ENCODE measurements at regions not wholly inside any gene's neighbourhood (a gene's known extent, or its start where the extent isn't known, plus 50 kb on each side); places are given as distances from the start of the nearest gene placed in this dataset.

- Histone ChIP-seq H3K4me3 (no peak overlapping the region), H3K27me3 (ENCODE audit: low read depth) (no peaks in the 10 kb centered on the region), H3K4me1 (no peaks in the 10 kb centered on the region), H3K36me3 (replicated peaks) (no peaks in the 10 kb centered on the region), H3K9me3 (no peaks in the 10 kb centered on the region)
- in situ Hi-C loops (cut with MboI; ENCODE audit: low sequenced_read_pairs): no loop called here
- DNase-seq (ENCODE audit: low spot score in 2 of 2): no peak
Observed at GRCh38 chr12:89180496-89180895, 171.8 kb downstream of the DUSP6 start.

DNA sequence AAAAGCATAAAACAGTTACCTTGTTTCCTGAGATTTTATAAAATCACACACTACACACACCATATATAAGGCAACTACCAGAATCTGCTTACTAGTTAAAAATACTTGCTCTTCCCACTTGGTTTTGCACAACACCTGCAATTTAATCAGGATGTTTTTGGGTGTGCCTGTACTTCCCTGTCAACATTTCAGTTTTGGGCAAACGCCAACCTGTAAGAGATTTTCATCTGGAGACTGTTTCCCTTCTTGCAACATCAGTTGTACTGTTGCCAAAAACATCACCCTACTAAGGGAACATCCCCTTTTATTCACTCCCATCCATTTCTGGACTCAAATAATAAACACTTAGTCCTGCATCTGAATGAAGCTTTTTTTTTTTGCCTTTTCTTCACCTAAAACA, 172.3 kb downstream of the DUSP6 start:
- no peak overlapping the region for H3K4me3 ChIP-seq
- no peaks in the 10 kb centered on the region for H3K4me1 ChIP-seq
- no peaks in the 10 kb centered on the region for H3K27me3 ChIP-seq (ENCODE audit: low read depth)
- H3K9me3 ChIP-seq: no peaks in the 10 kb centered on the region
- H3K36me3 ChIP-seq (replicated peaks): no peaks in the 10 kb centered on the region
- in situ Hi-C loops (cut with MboI; ENCODE audit: low sequenced_read_pairs): no loop called here
- no peak for DNase-seq (ENCODE audit: low spot score in 2 of 2)

- Histone ChIP-seq H3K27me3 (ENCODE audit: low read depth) (no peaks in the 10 kb centered on the region), H3K4me3 (no peak overlapping the region), H3K4me1 (no peaks in the 10 kb centered on the region), H3K9me3 (no peaks in the 10 kb centered on the region), H3K36me3 (replicated peaks) (no peaks in the 10 kb centered on the region)
- DNase-seq (ENCODE audit: low spot score in 2 of 2): no peak
- in situ Hi-C loops (cut with MboI; ENCODE audit: low sequenced_read_pairs): no loop called here
Observed at GRCh38 chr12:89179245-89179644, 173.1 kb downstream of the DUSP6 start.

DNA sequence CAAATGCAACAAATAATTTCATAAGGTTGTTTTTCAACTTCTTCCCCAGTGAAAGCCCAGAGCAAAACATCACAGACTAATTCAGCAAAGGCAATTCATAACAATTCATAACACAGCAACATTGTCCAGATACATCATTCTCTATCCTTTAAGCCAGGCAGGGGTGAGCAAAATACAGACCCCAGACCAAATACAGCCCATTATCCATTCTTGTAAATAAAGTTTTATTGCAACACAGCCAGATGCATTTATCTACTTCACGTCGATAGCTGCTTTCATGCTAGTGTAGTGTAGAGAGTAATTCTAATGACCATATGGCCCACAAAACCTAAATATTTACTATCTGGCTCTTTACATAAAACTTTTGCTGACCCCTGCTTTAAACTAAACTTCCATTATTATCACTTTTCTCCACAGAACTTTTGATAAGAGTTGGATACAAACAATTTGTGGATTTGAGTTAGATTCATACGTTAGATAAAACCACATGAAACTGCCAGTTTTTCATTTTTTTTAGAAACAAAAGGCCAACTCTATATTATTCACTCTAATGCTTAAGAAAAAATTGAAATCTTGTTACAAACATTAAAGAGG, 174.4 kb downstream of the DUSP6 start:
- Histone ChIP-seq H3K36me3 (replicated peaks) (no peaks in the 10 kb centered on the region), H3K4me1 (no peaks in the 10 kb centered on the region), H3K27me3 (ENCODE audit: low read depth) (no peaks in the 10 kb centered on the region), H3K4me3 (no peak overlapping the region), H3K9me3 (no peaks in the 10 kb centered on the region)
- in situ Hi-C loops (cut with MboI; ENCODE audit: low sequenced_read_pairs): no loop called here
- DNase-seq (ENCODE audit: low spot score in 2 of 2): no peak

- no peaks in the 10 kb centered on the region for H3K4me1 ChIP-seq
- no peaks in the 10 kb centered on the region for H3K9me3 ChIP-seq
- in situ Hi-C loops (cut with MboI; ENCODE audit: low sequenced_read_pairs): no loop called here
- no peaks in the 10 kb centered on the region for H3K36me3 ChIP-seq (replicated peaks)
- no peak for DNase-seq (ENCODE audit: low spot score in 2 of 2)
- H3K27me3 ChIP-seq (ENCODE audit: low read depth): no peaks in the 10 kb centered on the region
- no peak overlapping the region for H3K4me3 ChIP-seq
Observed at GRCh38 chr12:89176676-89177075, 175.6 kb downstream of the DUSP6 start.

- no peaks in the 10 kb centered on the region for H3K36me3 ChIP-seq (replicated peaks)
- DNase-seq (ENCODE audit: low spot score in 2 of 2): no peak
- in situ Hi-C loops (cut with MboI; ENCODE audit: low sequenced_read_pairs): no loop called here
- H3K4me1 ChIP-seq: no peaks in the 10 kb centered on the region
- H3K9me3 ChIP-seq: no peaks in the 10 kb centered on the region
- no peaks in the 10 kb centered on the region for H3K27me3 ChIP-seq (ENCODE audit: low read depth)
- no peak overlapping the region for H3K4me3 ChIP-seq
Observed at GRCh38 chr12:89173678-89174077, 178.6 kb downstream of the DUSP6 start.

- Histone ChIP-seq H3K36me3 (replicated peaks) (no peaks in the 10 kb centered on the region), H3K27me3 (ENCODE audit: low read depth) (no peaks in the 10 kb centered on the region), H3K4me3 (no peak overlapping the region), H3K9me3 (no peaks in the 10 kb centered on the region), H3K4me1 (no peaks in the 10 kb centered on the region)
- DNase-seq (ENCODE audit: low spot score in 2 of 2): no peak
- in situ Hi-C loops (cut with MboI; ENCODE audit: low sequenced_read_pairs): no loop called here
Observed at GRCh38 chr12:89173096-89173495, 179.2 kb downstream of the DUSP6 start.

DNA sequence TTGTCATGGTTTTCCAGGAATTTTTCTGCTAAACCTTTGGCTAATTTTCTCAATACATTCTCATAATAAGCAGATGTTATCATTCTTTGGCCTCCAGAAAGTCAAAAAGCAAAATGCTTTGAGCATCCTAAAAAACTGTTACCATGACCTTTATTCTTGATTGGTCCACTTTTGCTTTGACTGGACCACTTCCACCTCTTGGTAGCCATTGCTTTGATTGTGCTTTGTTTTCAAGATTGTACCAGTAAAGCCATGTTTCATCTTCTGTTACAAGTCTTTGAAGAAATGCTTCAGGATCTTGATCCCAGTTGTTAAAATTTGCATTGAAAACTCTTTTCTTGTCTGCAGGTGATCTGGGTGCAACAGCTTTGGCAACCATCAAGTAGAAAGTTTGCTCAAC, 180.1 kb downstream of the DUSP6 start:
- Histone ChIP-seq H3K4me3 (no peak overlapping the region), H3K36me3 (replicated peaks) (no peaks in the 10 kb centered on the region), H3K9me3 (no peaks in the 10 kb centered on the region), H3K4me1 (no peaks in the 10 kb centered on the region), H3K27me3 (ENCODE audit: low read depth) (no peaks in the 10 kb centered on the region)
- no peak for DNase-seq (ENCODE audit: low spot score in 2 of 2)
- in situ Hi-C loops (cut with MboI; ENCODE audit: low sequenced_read_pairs): no loop called here

DNA sequence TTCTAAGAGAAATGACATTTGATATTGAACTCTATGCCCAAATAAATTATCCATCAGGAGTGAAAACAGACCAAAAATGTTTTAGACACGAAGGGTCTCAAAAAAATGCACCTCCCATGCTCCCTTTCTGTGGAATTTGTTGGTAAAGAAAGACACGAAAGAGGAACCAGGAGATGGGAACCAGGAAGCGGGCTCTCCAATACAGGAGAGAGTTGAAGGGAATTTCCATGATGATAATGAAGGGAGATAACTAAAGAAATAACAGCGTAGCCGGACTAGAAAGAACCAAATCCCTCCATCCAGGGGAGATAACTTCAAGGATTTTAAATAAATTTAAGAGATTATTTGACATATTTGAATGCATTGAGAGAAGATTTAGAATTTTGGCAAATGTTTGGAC, 183.0 kb downstream of the DUSP6 start:
- H3K36me3 ChIP-seq (replicated peaks): no peaks in the 10 kb centered on the region
- H3K4me1 ChIP-seq: no peaks in the 10 kb centered on the region
- H3K27me3 ChIP-seq (ENCODE audit: low read depth): no peaks in the 10 kb centered on the region
- no peak overlapping the region for H3K4me3 ChIP-seq
- no peaks in the 10 kb centered on the region for H3K9me3 ChIP-seq
- DNase-seq (ENCODE audit: low spot score in 2 of 2): no peak
- in situ Hi-C loops (cut with MboI; ENCODE audit: low sequenced_read_pairs): no loop called here

GRCh38 chr12:89167986-89168385, 184.3 kb downstream of the DUSP6 start:
- H3K9me3 ChIP-seq: no peaks in the 10 kb centered on the region
- no peak overlapping the region for H3K4me3 ChIP-seq
- no peaks in the 10 kb centered on the region for H3K27me3 ChIP-seq (ENCODE audit: low read depth)
- DNase-seq (ENCODE audit: low spot score in 2 of 2): no peak
- no peaks in the 10 kb centered on the region for H3K4me1 ChIP-seq
- H3K36me3 ChIP-seq (replicated peaks): no peaks in the 10 kb centered on the region
- in situ Hi-C loops (cut with MboI; ENCODE audit: low sequenced_read_pairs): no loop called here

DNA sequence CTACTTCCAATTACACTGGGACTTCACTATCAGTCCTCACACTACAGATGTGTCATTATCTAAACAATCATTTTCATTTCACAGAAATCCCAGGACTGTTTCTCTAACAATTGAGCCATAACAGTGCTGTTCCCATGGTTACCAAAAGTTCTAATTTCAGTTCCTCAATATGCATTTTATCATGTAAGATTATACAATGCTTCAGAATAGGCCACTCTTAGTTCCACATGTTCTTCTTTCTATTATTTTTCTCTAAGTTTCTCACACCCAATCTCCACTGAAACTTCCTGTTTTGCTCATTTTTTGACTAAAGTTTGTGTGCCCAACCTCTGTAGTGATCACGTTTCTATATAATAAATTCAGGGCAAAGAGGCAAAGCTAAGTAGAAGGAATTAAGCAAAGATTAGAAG, 185.8 kb downstream of the DUSP6 start:
- no peak for DNase-seq (ENCODE audit: low spot score in 2 of 2)
- Histone ChIP-seq H3K27me3 (ENCODE audit: low read depth) (no peaks in the 10 kb centered on the region), H3K4me1 (no peaks in the 10 kb centered on the region), H3K4me3 (no peak overlapping the region), H3K36me3 (replicated peaks) (no peaks in the 10 kb centered on the region), H3K9me3 (no peaks in the 10 kb centered on the region)
- in situ Hi-C loops (cut with MboI; ENCODE audit: low sequenced_read_pairs): no loop called here

GRCh38 chr12:89166121-89166520, 186.2 kb downstream of the DUSP6 start:
- Histone ChIP-seq H3K9me3 (no peaks in the 10 kb centered on the region), H3K36me3 (replicated peaks) (no peaks in the 10 kb centered on the region), H3K27me3 (ENCODE audit: low read depth) (no peaks in the 10 kb centered on the region), H3K4me1 (no peaks in the 10 kb centered on the region), H3K4me3 (no peak overlapping the region)
- in situ Hi-C loops (cut with MboI; ENCODE audit: low sequenced_read_pairs): no loop called here
- DNase-seq (ENCODE audit: low spot score in 2 of 2): no peak

DNA sequence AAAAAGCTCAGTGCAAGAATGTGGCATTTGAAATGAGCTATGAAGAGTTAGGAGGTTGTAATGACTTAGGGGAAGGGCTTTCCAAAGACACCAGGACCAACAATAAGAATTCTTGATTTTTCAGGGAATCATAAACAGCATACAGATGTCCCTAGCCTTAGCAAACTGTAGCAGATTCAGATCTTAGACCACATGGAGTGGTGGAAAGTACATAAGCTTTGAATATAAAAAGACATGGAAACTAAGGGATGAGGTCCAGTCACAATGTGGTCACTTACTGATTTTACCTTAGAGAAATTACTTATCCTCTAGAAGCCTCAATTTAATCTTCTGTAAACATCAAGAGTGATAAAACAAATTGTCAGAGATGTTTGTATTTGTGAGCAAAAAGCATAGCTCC, 186.6 kb downstream of the DUSP6 start:
- DNase-seq (ENCODE audit: low spot score in 2 of 2): no peak
- no peaks in the 10 kb centered on the region for H3K27me3 ChIP-seq (ENCODE audit: low read depth)
- no peaks in the 10 kb centered on the region for H3K36me3 ChIP-seq (replicated peaks)
- no peak overlapping the region for H3K4me3 ChIP-seq
- H3K4me1 ChIP-seq: no peaks in the 10 kb centered on the region
- in situ Hi-C loops (cut with MboI; ENCODE audit: low sequenced_read_pairs): no loop called here
- no peaks in the 10 kb centered on the region for H3K9me3 ChIP-seq

DNA sequence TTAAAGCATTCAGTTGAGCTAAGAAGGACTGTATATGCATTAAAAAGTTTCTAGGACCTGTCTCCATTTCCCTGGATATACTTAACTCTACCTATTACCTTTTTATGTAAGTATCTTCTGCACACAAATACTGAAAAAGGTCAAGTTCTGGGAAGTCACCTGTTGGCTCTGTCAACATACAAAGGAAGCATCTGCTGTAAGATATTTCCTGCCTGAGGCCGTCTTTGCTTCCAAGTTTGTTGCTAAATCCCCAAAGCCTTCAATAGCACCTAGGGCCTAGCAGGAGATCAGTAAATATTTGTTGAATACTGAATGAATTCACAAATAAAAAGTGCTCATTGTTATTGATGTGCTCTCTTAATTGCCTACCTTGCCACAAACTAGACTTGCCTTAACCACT, 188.4 kb downstream of the DUSP6 start:
- Histone ChIP-seq H3K4me3 (no peak overlapping the region), H3K27me3 (ENCODE audit: low read depth) (no peaks in the 10 kb centered on the region), H3K9me3 (no peaks in the 10 kb centered on the region), H3K4me1 (no peaks in the 10 kb centered on the region), H3K36me3 (replicated peaks) (no peaks in the 10 kb centered on the region)
- no peak for DNase-seq (ENCODE audit: low spot score in 2 of 2)
- in situ Hi-C loops (cut with MboI; ENCODE audit: low sequenced_read_pairs): no loop called here

GRCh38 chr12:89162589-89163261, 189.6 kb downstream of the DUSP6 start:
- DNase-seq (ENCODE audit: low spot score in 2 of 2): no peak
- H3K36me3 ChIP-seq (replicated peaks): no peaks in the 10 kb centered on the region
- H3K9me3 ChIP-seq: no peaks in the 10 kb centered on the region
- in situ Hi-C loops (cut with MboI; ENCODE audit: low sequenced_read_pairs): no loop called here
- H3K4me3 ChIP-seq: no peak overlapping the region
- H3K4me1 ChIP-seq: no peaks in the 10 kb centered on the region
- H3K27me3 ChIP-seq (ENCODE audit: low read depth): no peaks in the 10 kb centered on the region

Measured in HAP-1 (cell line).